Activated CD8-positive, alpha-beta T cell treated with anti-CD3 and anti-CD28 coated beads, Interleukin-2, amount 10 ng/mL, durations not matched to agents 7 days and 5 days (primary cell): ENCODE measurements at regions not wholly inside any gene's neighbourhood (a gene's known extent, or its start where the extent isn't known, plus 50 kb on each side); places are given as distances from the start of the nearest gene placed in this dataset.
"Not testable (repeated sequence)": the region's sequence is repeated elsewhere in the genome, so short reads cannot be mapped to it uniquely, and the experiment has no call there.

Experiments used
- ATAC-seq: fragments of 150-1000 bp; cut with Tn5 transposase; one replicate; pipeline ENCODE4 v1.10.0; 2021; ENCODE audit warnings: moderate library complexity
- CTCF ChIA-PET: fragments of 350-600 bp; sonication (Branson Sonifier 250); formaldehyde crosslinking; loops from one replicate; lab custom pipeline; 2021; ENCODE audit warnings: antibody characterized with exemption; lab: Charles Lee
- POLR2A ChIA-PET: fragments of 350-600 bp; sonication (Branson Sonifier 250); formaldehyde crosslinking; loops from one replicate; lab custom pipeline; 2021; ENCODE audit warnings: antibody characterized with exemption; lab: Charles Lee
- DNase-seq: peaks from one replicate; pipeline ENCODE4 v3.0.0-alpha.2; 2020
- H3K27ac Mint-ChIP-seq: one replicate; pipeline ENCODE4 v1.8.0; 2021; ENCODE audit warnings: mild to moderate bottlenecking, mixed read lengths
- H3K27me3 Mint-ChIP-seq: one replicate; pipeline ENCODE4 v1.8.0; 2021; ENCODE audit warnings: low read depth, mixed read lengths
- H3K36me3 Mint-ChIP-seq: one replicate; pipeline ENCODE4 v1.8.0; 2021; ENCODE audit warnings: low read depth, mixed read lengths
- H3K4me1 Mint-ChIP-seq: one replicate; pipeline ENCODE4 v1.8.0; 2021; ENCODE audit warnings: low read depth, mixed read lengths
- H3K4me3 Mint-ChIP-seq: one replicate; pipeline ENCODE4 v1.8.0; 2021; ENCODE audit warnings: mild to moderate bottlenecking, mixed read lengths
- H3K9me3 Mint-ChIP-seq: one replicate; pipeline ENCODE4 v1.8.0; 2022; ENCODE audit warnings: mixed read lengths; ENCODE audit not compliant: insufficient read depth

GRCh38 chr4:137942015-137942515, 300.1 kb downstream of the SLC7A11 start:
- H3K4me3 Mint-ChIP-seq, ATAC-seq, H3K4me1 Mint-ChIP-seq, POLR2A ChIA-PET, H3K9me3 Mint-ChIP-seq, H3K27me3 Mint-ChIP-seq, H3K27ac Mint-ChIP-seq, CTCF ChIA-PET, DNase-seq, H3K36me3 Mint-ChIP-seq: not testable (repeated sequence)

GRCh38 chr4:137934911-137935310, 307.2 kb downstream of the SLC7A11 start:
- POLR2A ChIA-PET: no interaction called here
- CTCF ChIA-PET: no interaction called here
- DNase-seq (no peak), ATAC-seq (no peak)
- Mint-ChIP-seq H3K4me3 (no peak overlapping the region), H3K4me1 (no peaks in the 10 kb centered on the region), H3K9me3 (peaks cover 2% of the 10 kb centered on the region), H3K27me3 (no peaks in the 10 kb centered on the region), H3K27ac (no peak overlapping the region), H3K36me3 (no peaks in the 10 kb centered on the region)

- Mint-ChIP-seq H3K9me3 (no peaks in the 10 kb centered on the region), H3K27me3 (no peaks in the 10 kb centered on the region), H3K36me3 (no peaks in the 10 kb centered on the region), H3K4me3 (no peak overlapping the region), H3K27ac (no peak overlapping the region), H3K4me1 (no peaks in the 10 kb centered on the region)
- ATAC-seq (no peak), DNase-seq (no peak)
- ChIA-PET CTCF (no interaction called here), POLR2A (no interaction called here)
These were observed 308.1 kb downstream of the SLC7A11 start for GRCh38 chr4:137934046-137934445.

- ChIA-PET POLR2A (no interaction called here), CTCF (no interaction called here)
- no peak for DNase-seq
- no peak overlapping the region for H3K4me3 Mint-ChIP-seq
- no peaks in the 10 kb centered on the region for H3K9me3 Mint-ChIP-seq
- no peaks in the 10 kb centered on the region for H3K4me1 Mint-ChIP-seq
- ATAC-seq: no peak
- H3K36me3 Mint-ChIP-seq: no peaks in the 10 kb centered on the region
- no peak overlapping the region for H3K27ac Mint-ChIP-seq
- H3K27me3 Mint-ChIP-seq: no peaks in the 10 kb centered on the region
These were observed 314.2 kb downstream of the SLC7A11 start for GRCh38 chr4:137927972-137928371.

- Mint-ChIP-seq H3K27ac (no peak overlapping the region), H3K9me3 (peaks cover 5% of the 10 kb centered on the region), H3K27me3 (no peaks in the 10 kb centered on the region), H3K4me3 (no peak overlapping the region), H3K4me1 (no peaks in the 10 kb centered on the region), H3K36me3 (no peaks in the 10 kb centered on the region)
- ATAC-seq: no peak
- POLR2A ChIA-PET: no interaction called here
- DNase-seq: no peak
- CTCF ChIA-PET: no interaction called here
These were observed 318.7 kb downstream of the SLC7A11 start for GRCh38 chr4:137923494-137923893.

- ChIA-PET CTCF (no interaction called here), POLR2A (no interaction called here)
- ATAC-seq: no peak
- Mint-ChIP-seq H3K36me3 (no peaks in the 10 kb centered on the region), H3K27me3 (no peaks in the 10 kb centered on the region), H3K9me3 (peaks cover 5% of the 10 kb centered on the region), H3K27ac (no peak overlapping the region), H3K4me1 (no peaks in the 10 kb centered on the region), H3K4me3 (no peak overlapping the region)
- no peak for DNase-seq
These were observed 319.4 kb downstream of the SLC7A11 start for GRCh38 chr4:137922721-137923120.

GRCh38 chr4:137909529-137910309, 332.4 kb downstream of the SLC7A11 start:
- no peaks in the 10 kb centered on the region for H3K9me3 Mint-ChIP-seq
- no peak overlapping the region for H3K27ac Mint-ChIP-seq
- ChIA-PET CTCF (no interaction called here), POLR2A (no interaction called here)
- DNase-seq (no peak), ATAC-seq (no peak)
- no peak overlapping the region for H3K4me3 Mint-ChIP-seq
- no peaks in the 10 kb centered on the region for H3K36me3 Mint-ChIP-seq
- no peaks in the 10 kb centered on the region for H3K4me1 Mint-ChIP-seq
- no peaks in the 10 kb centered on the region for H3K27me3 Mint-ChIP-seq

GRCh38 chr4:137905930-137906329, 336.2 kb downstream of the SLC7A11 start:
- H3K27ac Mint-ChIP-seq: no peak overlapping the region
- no peak for DNase-seq
- no peaks in the 10 kb centered on the region for H3K9me3 Mint-ChIP-seq
- H3K4me3 Mint-ChIP-seq: no peak overlapping the region
- H3K4me1 Mint-ChIP-seq: no peaks in the 10 kb centered on the region
- POLR2A ChIA-PET: no interaction called here
- H3K27me3 Mint-ChIP-seq: no peaks in the 10 kb centered on the region
- no peak for ATAC-seq
- H3K36me3 Mint-ChIP-seq: no peaks in the 10 kb centered on the region
- CTCF ChIA-PET: no interaction called here

GRCh38 chr4:137901114-137901513, 341.0 kb downstream of the SLC7A11 start:
- ChIA-PET POLR2A (no interaction called here), CTCF (no interaction called here)
- no peak overlapping the region for H3K4me3 Mint-ChIP-seq
- DNase-seq: no peak
- no peaks in the 10 kb centered on the region for H3K27me3 Mint-ChIP-seq
- no peak overlapping the region for H3K27ac Mint-ChIP-seq
- no peaks in the 10 kb centered on the region for H3K4me1 Mint-ChIP-seq
- no peaks in the 10 kb centered on the region for H3K9me3 Mint-ChIP-seq
- H3K36me3 Mint-ChIP-seq: no peaks in the 10 kb centered on the region
- no peak for ATAC-seq

- ATAC-seq (no peak), DNase-seq (no peak)
- Mint-ChIP-seq H3K9me3 (no peaks in the 10 kb centered on the region), H3K27ac (no peak overlapping the region), H3K36me3 (no peaks in the 10 kb centered on the region), H3K4me1 (no peaks in the 10 kb centered on the region), H3K4me3 (no peak overlapping the region), H3K27me3 (no peaks in the 10 kb centered on the region)
- CTCF ChIA-PET: no interaction called here
- POLR2A ChIA-PET: no interaction called here
These were observed 345.9 kb downstream of the SLC7A11 start for GRCh38 chr4:137896221-137896737.

GRCh38 chr4:137895515-137895914, 346.6 kb downstream of the SLC7A11 start:
- H3K4me1 Mint-ChIP-seq, CTCF ChIA-PET, H3K27ac Mint-ChIP-seq, DNase-seq, H3K4me3 Mint-ChIP-seq, POLR2A ChIA-PET, H3K27me3 Mint-ChIP-seq, ATAC-seq, H3K36me3 Mint-ChIP-seq, H3K9me3 Mint-ChIP-seq: not testable (repeated sequence)

GRCh38 chr4:137892134-137892533, 350.0 kb downstream of the SLC7A11 start:
- Mint-ChIP-seq H3K4me3 (no peak overlapping the region), H3K27me3 (no peaks in the 10 kb centered on the region), H3K36me3 (no peaks in the 10 kb centered on the region), H3K9me3 (no peaks in the 10 kb centered on the region), H3K4me1 (no peaks in the 10 kb centered on the region), H3K27ac (no peak overlapping the region)
- POLR2A ChIA-PET: no interaction called here
- DNase-seq: no peak
- ATAC-seq: no peak
- CTCF ChIA-PET: no interaction called here
